HEK293 (cell line): ENCODE measurements at regions not wholly inside any gene's neighbourhood (a gene's known extent, or its start where the extent isn't known, plus 50 kb on each side); places are given as distances from the start of the nearest gene placed in this dataset.

Experiments used
- EGR2 ChIP-seq: fragments of 450-650 bp; formaldehyde crosslinking; IDR thresholded peaks from 2 replicates; pipeline ENCODE4 v1.5.1; 2016; ENCODE audit warnings: low read depth, missing biosample characterization, missing genetic modification characterization
- FEZF1 ChIP-seq: fragments of 450-650 bp; formaldehyde crosslinking; IDR thresholded peaks from 2 replicates; pipeline ENCODE4 v1.5.1; 2016; ENCODE audit warnings: missing biosample characterization, missing genetic modification characterization
- GLIS2 ChIP-seq: fragments of 450-650 bp; formaldehyde crosslinking; IDR thresholded peaks from 2 replicates; pipeline ENCODE4 v1.5.1; 2016; ENCODE audit warnings: missing biosample characterization, missing genetic modification characterization
- OVOL3 ChIP-seq: fragments of 450-650 bp; formaldehyde crosslinking; IDR thresholded peaks from 2 replicates; pipeline ENCODE4 v1.5.1; 2016; ENCODE audit warnings: missing biosample characterization, missing genetic modification characterization
- PRDM1 ChIP-seq: fragments of 450-650 bp; formaldehyde crosslinking; IDR thresholded peaks from 2 replicates; pipeline ENCODE4; 2016; ENCODE audit warnings: missing biosample characterization, missing genetic modification characterization
- ZNF140 ChIP-seq: fragments of 450-650 bp; formaldehyde crosslinking; IDR thresholded peaks from 2 replicates; pipeline ENCODE4 v1.5.1; 2016; ENCODE audit warnings: missing biosample characterization, missing genetic modification characterization
- ZNF529 ChIP-seq: fragments of 450-650 bp; formaldehyde crosslinking; IDR thresholded peaks from 2 replicates; pipeline ENCODE4 v1.5.1; 2017; ENCODE audit warnings: missing genetic modification characterization, missing biosample characterization; ENCODE audit not compliant: insufficient replicate concordance
- ZNF558 ChIP-seq: fragments of 450-650 bp; formaldehyde crosslinking; IDR thresholded peaks from 2 replicates; pipeline ENCODE4 v1.5.1; 2016; ENCODE audit warnings: missing biosample characterization, missing genetic modification characterization
- ZNF768 ChIP-seq: fragments of 450-650 bp; formaldehyde crosslinking; IDR thresholded peaks from 2 replicates; pipeline ENCODE4 v1.5.1; 2018; ENCODE audit warnings: missing biosample characterization, mild to moderate bottlenecking, missing genetic modification characterization
- ZNF777 ChIP-seq: fragments of 450-650 bp; formaldehyde crosslinking; IDR thresholded peaks from 2 replicates; pipeline ENCODE4 v1.5.1; 2017; ENCODE audit warnings: missing biosample characterization, missing genetic modification characterization, borderline replicate concordance
- TF ChIP-seq, protein P1 (sequence below): IDR thresholded peaks from 2 replicates; pipeline ENCODE4 v1.6.1; 2011; ENCODE audit warnings: mild to moderate bottlenecking, low read depth, low read length, borderline replicate concordance
- TF ChIP-seq, protein P2 (sequence below): fragments of 450-650 bp; formaldehyde crosslinking; IDR thresholded peaks from 2 replicates; pipeline ENCODE4 v1.5.1; 2017; ENCODE audit warnings: missing biosample characterization, missing genetic modification characterization
- TF ChIP-seq, protein P3 (sequence below): fragments of 450-650 bp; IDR thresholded peaks from 2 replicates; pipeline ENCODE4 v1.5.1; 2018; ENCODE audit warnings: missing biosample characterization, missing genetic modification characterization

DNA sequence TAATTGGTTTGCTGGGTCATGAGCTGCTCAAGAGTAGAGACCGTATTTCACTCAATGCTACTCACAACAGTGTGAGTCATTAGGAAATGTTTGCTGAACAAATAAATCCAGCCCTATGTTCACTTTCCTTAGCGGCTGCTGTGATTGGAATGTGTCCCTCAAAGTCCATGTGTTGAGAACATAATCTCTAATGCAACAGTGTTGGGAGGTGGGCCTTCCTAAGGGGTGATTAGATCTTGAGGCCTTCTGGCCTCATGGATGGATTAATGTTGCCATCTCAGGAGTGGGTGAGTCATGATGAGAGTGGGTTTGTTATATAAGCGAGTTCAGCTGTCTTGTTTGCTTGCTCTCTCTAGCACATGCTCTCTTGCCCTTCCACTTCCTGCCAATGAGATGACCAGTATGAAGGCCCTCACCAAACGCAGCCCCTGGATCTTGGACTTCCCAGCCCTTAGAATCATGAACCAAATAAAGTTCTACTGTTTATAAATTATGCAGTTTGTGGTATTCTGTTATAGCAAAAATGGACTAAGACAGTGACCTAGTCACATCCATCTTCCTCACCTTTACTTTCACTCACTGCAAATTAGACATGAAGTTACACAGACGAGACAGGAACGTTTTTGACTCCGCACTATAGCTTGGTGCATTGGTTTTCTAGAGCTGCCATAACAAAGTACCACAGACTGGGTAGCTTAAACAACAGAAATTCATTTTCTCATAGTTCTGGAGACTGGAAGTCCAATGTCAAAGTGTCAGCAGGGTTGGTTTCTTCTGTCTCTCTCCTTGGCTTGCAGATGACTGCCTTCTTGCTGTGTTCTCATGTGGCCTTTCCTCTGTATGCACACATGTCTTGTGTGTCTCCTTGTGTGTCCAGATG lies 50.9 kb upstream of the FAM169A start (continued):
- TF ChIP-seq, protein P1, sequence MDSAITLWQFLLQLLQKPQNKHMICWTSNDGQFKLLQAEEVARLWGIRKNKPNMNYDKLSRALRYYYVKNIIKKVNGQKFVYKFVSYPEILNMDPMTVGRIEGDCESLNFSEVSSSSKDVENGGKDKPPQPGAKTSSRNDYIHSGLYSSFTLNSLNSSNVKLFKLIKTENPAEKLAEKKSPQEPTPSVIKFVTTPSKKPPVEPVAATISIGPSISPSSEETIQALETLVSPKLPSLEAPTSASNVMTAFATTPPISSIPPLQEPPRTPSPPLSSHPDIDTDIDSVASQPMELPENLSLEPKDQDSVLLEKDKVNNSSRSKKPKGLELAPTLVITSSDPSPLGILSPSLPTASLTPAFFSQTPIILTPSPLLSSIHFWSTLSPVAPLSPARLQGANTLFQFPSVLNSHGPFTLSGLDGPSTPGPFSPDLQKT = no peak
- TF ChIP-seq GLIS2 (tag by site-specific recombination) = no peak
- no peak for TF ChIP-seq ZNF140
- TF ChIP-seq EGR2 (tag by site-specific recombination) = no peak
- TF ChIP-seq ZNF777 = no peak
- no peak for TF ChIP-seq ZNF558 (tag by site-specific recombination)
- TF ChIP-seq, protein P2, sequence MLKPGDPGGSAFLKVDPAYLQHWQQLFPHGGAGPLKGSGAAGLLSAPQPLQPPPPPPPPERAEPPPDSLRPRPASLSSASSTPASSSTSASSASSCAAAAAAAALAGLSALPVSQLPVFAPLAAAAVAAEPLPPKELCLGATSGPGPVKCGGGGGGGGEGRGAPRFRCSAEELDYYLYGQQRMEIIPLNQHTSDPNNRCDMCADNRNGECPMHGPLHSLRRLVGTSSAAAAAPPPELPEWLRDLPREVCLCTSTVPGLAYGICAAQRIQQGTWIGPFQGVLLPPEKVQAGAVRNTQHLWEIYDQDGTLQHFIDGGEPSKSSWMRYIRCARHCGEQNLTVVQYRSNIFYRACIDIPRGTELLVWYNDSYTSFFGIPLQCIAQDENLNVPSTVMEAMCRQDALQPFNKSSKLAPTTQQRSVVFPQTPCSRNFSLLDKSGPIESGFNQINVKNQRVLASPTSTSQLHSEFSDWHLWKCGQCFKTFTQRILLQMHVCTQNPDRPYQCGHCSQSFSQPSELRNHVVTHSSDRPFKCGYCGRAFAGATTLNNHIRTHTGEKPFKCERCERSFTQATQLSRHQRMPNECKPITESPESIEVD (tag by site-specific recombination) = no peak
- TF ChIP-seq FEZF1 (tag by site-specific recombination) = no peak
- no peak for TF ChIP-seq OVOL3 (tag by site-specific recombination)
- no peak for TF ChIP-seq ZNF529 (tag by site-specific recombination)
- TF ChIP-seq, protein P3, sequence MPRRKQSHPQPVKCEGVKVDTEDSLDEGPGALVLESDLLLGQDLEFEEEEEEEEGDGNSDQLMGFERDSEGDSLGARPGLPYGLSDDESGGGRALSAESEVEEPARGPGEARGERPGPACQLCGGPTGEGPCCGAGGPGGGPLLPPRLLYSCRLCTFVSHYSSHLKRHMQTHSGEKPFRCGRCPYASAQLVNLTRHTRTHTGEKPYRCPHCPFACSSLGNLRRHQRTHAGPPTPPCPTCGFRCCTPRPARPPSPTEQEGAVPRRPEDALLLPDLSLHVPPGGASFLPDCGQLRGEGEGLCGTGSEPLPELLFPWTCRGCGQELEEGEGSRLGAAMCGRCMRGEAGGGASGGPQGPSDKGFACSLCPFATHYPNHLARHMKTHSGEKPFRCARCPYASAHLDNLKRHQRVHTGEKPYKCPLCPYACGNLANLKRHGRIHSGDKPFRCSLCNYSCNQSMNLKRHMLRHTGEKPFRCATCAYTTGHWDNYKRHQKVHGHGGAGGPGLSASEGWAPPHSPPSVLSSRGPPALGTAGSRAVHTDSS (tag by site-specific recombination) = no peak
- no peak for TF ChIP-seq PRDM1
- no peak for TF ChIP-seq ZNF768 (tag by site-specific recombination)
